Activated CD4-positive, alpha-beta memory T cell treated with anti-CD3 and anti-CD28 coated beads for 36 hours (primary cell): ENCODE measurements at regions not wholly inside any gene's neighbourhood (a gene's known extent, or its start where the extent isn't known, plus 50 kb on each side); places are given as distances from the start of the nearest gene placed in this dataset.

Source experiments
- CTCF ChIA-PET: fragments of 350-600 bp; sonication (Branson Sonifier 250); formaldehyde crosslinking; loops from one replicate; lab custom pipeline; 2021; ENCODE audit warnings: antibody characterized with exemption, inconsistent platforms; lab: Charles Lee
- POLR2A ChIA-PET: fragments of 350-600 bp; sonication (Branson Sonifier 250); formaldehyde crosslinking; loops from one replicate; lab custom pipeline; 2021; ENCODE audit warnings: antibody characterized with exemption; lab: Charles Lee
- DNase-seq: peaks from one replicate; pipeline ENCODE4 v3.0.0-alpha.2; 2020
- H3K27ac Mint-ChIP-seq: one replicate; pipeline ENCODE4 v1.8.0; 2021; ENCODE audit warnings: mixed read lengths
- H3K27me3 Mint-ChIP-seq: one replicate; pipeline ENCODE4 v1.8.0; 2021; ENCODE audit warnings: mixed read lengths
- H3K36me3 Mint-ChIP-seq: one replicate; pipeline ENCODE4 v1.8.0; 2021; ENCODE audit warnings: mixed read lengths
- H3K4me1 Mint-ChIP-seq: one replicate; pipeline ENCODE4 v1.8.0; 2021; ENCODE audit warnings: low read depth, mixed read lengths
- H3K4me3 Mint-ChIP-seq: one replicate; pipeline ENCODE4 v1.8.0; 2021; ENCODE audit warnings: mild to moderate bottlenecking, mixed read lengths
- H3K9me3 Mint-ChIP-seq: one replicate; pipeline ENCODE4 v1.8.0; 2021; ENCODE audit warnings: mixed read lengths
- intact Hi-C: fragments of 100-400 bp; cut with micrococcal nuclease; formaldehyde crosslinking; loops from one replicate; pipeline ENCODE4 v1.15.1; 2023

DNA sequence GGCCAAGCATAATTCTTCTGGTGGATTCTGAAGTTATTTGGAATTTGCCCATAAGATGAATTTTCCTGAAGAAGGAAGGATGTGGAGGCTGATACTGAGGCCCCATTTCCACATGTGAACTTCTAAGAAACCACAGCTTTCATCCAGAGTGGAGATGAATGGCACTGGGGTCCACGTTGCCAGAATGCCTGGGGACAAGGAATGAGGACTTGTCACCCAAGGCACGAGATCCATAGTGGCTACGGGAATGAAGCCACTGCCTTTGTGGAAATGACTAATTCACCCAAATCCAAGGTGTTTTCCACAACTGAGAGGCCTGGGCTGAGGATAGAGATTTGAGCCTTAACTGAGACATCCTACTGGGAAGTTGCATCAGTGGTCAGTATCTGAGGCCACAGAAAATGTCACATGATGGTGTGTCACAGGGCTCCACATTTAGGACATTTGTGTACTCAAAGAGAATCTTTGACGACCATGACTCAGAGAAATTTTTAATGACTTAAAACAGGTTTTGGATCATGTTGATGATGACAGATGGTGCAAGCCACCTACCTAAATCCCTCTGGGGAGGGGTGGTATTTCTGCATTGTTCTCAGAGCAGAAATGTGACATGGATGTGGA, 286.1 kb downstream of the SOX11 start:
- Mint-ChIP-seq H3K27me3 (no peaks in the 10 kb centered on the region), H3K4me1 (no peaks in the 10 kb centered on the region), H3K9me3 (no peaks in the 10 kb centered on the region), H3K27ac (no peak overlapping the region), H3K36me3 (no peaks in the 10 kb centered on the region), H3K4me3 (no peak overlapping the region)
- no peak for DNase-seq
- ChIA-PET CTCF (no interaction called here), POLR2A (no interaction called here)
- intact Hi-C loops: no loop called here

DNA sequence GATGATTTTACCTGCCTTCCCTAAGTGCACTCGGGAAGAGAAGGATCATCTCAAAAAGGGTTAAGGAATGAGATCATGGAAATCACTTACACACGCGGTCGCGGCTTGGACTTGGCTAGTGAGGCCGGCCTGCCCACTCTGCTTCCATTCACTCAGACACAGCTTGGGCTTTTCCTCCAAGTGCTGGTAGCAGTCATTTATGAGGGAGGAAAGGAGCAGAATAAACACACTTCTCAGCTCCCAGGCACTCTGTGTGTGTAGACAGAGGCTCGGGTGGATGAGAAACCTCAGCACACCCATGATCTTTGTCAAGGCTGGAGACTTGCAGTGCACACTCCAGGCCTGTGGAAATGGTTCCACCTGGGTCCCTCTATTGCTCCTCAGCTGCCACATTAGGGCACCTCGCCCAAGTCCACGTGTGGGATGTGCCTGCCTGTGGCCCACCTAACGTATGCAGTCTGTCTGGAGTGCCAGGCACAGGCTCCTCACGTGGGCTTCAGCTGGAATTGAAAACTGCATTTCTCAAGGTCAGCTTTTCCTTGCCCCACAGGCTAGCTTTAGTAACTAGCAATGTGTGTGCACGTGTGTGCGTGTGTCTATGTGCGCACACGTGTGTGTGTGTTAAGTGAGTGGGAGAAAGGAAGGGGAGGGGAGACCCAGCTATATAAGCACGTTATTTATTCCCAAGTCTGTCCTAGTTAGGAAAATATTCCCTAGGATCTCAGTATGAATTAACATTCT, 288.4 kb downstream of the SOX11 start:
- DNase-seq: no peak
- Mint-ChIP-seq H3K4me3 (no peak overlapping the region), H3K4me1 (no peaks in the 10 kb centered on the region), H3K36me3 (no peaks in the 10 kb centered on the region), H3K27ac (no peak overlapping the region), H3K27me3 (no peaks in the 10 kb centered on the region), H3K9me3 (no peaks in the 10 kb centered on the region)
- intact Hi-C loops: no loop called here
- POLR2A ChIA-PET: no interaction called here
- CTCF ChIA-PET: interaction anchor here (1.0 kb wide), 1 partner anchor 792 kb away, joined by 3 read pairs; no protein-coding TSS in a partner anchor

DNA sequence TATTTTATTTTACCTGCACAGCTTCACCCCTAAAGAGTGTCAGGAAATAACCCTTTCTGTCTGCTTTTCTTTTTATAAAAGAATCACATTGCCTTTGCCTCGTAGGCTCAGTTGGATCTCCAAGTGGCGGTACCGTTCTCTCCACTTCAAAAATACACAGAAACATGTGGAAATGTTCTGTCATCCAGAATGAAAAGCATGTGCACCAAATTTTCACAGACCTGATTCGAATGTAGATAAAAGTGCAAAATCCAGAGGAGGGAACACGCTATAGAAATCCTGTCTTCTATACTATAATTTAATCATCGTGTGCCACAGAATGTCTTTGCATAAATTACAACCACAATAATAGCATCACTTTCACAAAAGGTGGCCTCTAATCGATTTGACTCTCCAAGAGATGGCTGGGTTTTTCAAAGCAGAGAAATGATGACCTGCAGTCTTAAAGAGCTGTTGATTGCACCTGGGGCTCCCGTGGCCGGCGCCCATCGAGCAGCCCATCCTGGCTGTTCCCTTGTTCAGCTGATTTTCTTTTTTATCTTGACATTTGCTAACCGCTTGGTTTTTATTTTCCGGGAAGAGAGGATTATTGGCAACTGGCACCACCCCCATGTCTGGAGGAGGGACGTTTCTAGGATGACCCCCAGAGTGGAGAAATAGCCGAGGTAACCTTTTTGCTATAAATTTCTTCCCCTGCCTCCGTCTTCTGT, 290.2 kb downstream of the SOX11 start:
- CTCF ChIA-PET: no interaction called here
- Mint-ChIP-seq H3K27me3 (no peaks in the 10 kb centered on the region), H3K4me1 (no peaks in the 10 kb centered on the region), H3K27ac (no peak overlapping the region), H3K9me3 (no peaks in the 10 kb centered on the region), H3K4me3 (no peak overlapping the region), H3K36me3 (no peaks in the 10 kb centered on the region)
- intact Hi-C loops: no loop called here
- DNase-seq: no peak
- POLR2A ChIA-PET: no interaction called here

DNA sequence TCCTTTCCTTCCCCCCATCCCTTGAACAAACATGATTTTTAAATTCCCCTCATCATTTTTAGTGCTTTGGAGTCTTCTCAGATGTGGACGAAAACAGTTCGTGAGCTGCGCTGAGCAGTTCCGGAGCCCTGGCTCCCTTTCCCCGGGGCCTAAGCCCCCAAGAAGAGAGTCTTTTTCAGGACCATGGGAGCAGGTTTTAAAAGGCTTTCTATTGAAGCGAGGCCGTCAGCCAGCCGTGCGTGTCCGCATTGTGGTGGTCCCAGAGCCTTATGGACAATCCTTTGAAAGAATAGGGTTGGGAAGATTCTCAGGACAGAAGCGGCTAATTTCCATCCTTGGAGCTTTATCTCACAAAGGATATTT, 290.7 kb downstream of the SOX11 start:
- Mint-ChIP-seq H3K27ac (no peak overlapping the region), H3K9me3 (no peaks in the 10 kb centered on the region), H3K36me3 (no peaks in the 10 kb centered on the region), H3K27me3 (no peaks in the 10 kb centered on the region), H3K4me3 (no peak overlapping the region), H3K4me1 (no peaks in the 10 kb centered on the region)
- intact Hi-C loops: no loop called here
- ChIA-PET POLR2A (no interaction called here), CTCF (no interaction called here)
- no peak for DNase-seq

DNA sequence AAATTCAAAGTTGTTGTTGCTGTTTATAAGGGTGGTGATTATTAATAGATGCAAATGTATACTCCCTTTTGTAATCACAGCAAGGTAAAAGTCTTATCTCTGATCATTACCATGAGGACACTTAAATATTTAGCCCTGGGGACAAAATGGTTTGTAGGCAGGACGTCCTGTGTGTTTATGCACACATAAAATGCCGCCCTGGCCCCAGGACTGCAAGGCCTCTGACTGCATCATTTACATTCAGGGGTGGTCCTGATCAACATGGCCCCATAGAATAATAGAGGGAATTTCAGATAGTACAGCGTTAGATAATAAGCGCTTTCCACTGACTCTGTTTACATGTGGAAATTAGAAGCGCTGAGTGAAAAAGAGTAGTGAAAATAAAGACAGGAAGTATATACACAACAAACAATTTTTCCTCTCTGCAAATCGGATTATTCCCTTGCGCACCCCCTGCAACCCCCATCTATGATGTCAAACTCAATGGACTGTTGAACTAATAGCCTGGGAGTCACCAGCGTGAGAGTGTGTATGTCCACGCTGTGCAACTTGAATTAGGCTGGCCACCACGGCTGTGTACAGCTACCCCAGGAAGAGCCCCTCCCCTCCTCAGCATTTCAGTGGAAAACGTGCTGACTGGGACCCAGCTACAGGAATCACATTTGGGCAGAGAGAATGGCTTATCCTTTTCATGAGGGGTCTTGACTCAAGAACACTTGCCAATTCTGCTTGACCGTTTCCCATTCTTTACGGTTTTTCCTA, 291.5 kb downstream of the SOX11 start:
- intact Hi-C loops: no loop called here
- no peaks in the 10 kb centered on the region for H3K36me3 Mint-ChIP-seq
- no peak for DNase-seq
- no peak overlapping the region for H3K4me3 Mint-ChIP-seq
- H3K27me3 Mint-ChIP-seq: no peaks in the 10 kb centered on the region
- H3K9me3 Mint-ChIP-seq: no peaks in the 10 kb centered on the region
- ChIA-PET POLR2A (no interaction called here), CTCF (no interaction called here)
- no peaks in the 10 kb centered on the region for H3K4me1 Mint-ChIP-seq
- H3K27ac Mint-ChIP-seq: no peak overlapping the region

DNA sequence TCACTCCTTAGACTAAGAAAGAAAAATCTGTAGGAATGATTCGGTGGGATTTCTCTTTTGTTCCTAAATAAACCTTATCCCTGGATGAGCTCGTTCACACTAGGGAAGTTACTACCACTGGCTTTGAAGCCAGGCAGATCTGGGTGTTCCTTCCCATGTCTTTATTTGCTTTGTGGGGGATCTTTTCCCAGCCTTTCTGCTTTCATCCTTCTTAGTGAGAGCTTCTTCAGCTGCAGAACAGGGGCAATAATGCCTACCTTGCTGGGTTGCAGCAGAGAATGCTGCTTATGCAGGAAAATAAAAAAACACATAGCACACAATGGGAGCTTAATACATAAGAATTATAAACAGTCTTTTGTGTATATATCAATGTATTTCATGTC, 292.1 kb downstream of the SOX11 start:
- ChIA-PET POLR2A (no interaction called here), CTCF (no interaction called here)
- no peaks in the 10 kb centered on the region for H3K9me3 Mint-ChIP-seq
- no peak overlapping the region for H3K4me3 Mint-ChIP-seq
- no peak for DNase-seq
- H3K36me3 Mint-ChIP-seq: no peaks in the 10 kb centered on the region
- H3K27me3 Mint-ChIP-seq: no peaks in the 10 kb centered on the region
- H3K27ac Mint-ChIP-seq: no peak overlapping the region
- no peaks in the 10 kb centered on the region for H3K4me1 Mint-ChIP-seq
- intact Hi-C loops: no loop called here

DNA sequence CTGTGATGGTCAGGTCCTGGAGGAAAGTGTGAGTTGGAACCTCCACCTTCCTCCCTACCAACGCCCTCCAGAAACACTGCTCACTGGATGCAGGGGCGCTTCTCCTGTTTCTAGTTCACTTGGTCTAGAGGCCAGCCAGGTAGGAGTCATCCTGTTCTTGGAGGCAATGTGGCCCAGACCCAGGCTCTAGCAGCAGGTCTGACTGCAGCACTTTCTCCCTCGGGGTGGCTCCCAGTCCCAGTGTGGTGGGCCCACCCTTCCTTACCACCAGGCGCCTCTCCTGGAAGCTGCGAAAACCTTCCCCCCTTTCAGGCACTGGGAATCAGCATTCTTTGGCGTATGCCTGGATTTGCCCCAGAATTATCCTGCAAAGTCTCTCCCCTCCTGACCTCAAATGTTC, 292.8 kb downstream of the SOX11 start:
- no peaks in the 10 kb centered on the region for H3K36me3 Mint-ChIP-seq
- intact Hi-C loops: no loop called here

DNA sequence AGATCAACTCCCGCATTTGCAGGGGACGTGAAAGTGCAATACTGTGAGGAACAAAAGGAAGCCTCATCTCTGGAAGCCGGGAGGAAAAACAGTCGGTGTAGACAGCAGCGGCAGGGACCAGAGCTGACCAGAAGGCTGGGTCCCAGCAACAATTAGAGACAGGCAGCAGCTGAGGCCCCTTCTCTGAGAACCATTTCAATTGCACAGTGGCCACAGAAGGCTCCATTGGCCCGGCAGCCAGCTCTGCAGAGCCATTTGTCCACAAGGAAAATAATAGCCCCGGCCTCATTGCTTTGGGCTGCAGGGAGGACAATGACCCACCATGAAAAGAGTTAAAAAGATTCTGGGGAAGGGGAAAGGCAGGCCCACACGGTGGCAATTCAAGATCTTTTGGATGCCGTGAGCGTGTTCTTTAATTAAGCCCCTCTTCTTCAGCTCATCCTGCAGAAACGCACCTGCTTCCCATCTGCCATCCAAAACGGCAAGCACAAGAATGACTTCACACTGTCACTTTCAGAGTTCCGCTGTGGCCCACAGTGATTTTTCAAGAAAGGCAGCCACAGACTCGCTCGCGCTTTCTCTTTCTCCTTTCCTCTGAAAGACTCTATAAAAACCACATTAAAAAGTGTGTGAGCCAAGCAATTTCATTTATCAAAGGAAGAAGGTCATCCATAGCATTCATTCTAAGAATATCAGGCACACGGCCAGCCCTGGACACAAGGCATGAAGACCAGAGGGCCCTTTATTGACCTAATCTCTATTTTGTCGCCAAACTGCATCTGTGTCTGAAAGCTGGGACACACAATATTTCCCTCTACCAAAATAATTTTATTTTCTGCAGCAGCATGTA, 293.6 kb downstream of the SOX11 start:
- Mint-ChIP-seq H3K27ac (no peak overlapping the region), H3K9me3 (no peaks in the 10 kb centered on the region), H3K4me1 (no peaks in the 10 kb centered on the region), H3K4me3 (no peak overlapping the region), H3K36me3 (no peaks in the 10 kb centered on the region), H3K27me3 (no peaks in the 10 kb centered on the region)
- intact Hi-C loops: no loop called here
- DNase-seq: no peak
- ChIA-PET CTCF (no interaction called here), POLR2A (no interaction called here)

More for the DNA sequence above, 292.8 kb downstream of the SOX11 start:
- DNase-seq: no peak
- H3K4me1 Mint-ChIP-seq: no peaks in the 10 kb centered on the region
- no peaks in the 10 kb centered on the region for H3K9me3 Mint-ChIP-seq
- no peak overlapping the region for H3K27ac Mint-ChIP-seq
- ChIA-PET CTCF (no interaction called here), POLR2A (no interaction called here)
- no peaks in the 10 kb centered on the region for H3K27me3 Mint-ChIP-seq
- H3K4me3 Mint-ChIP-seq: no peak overlapping the region

DNA sequence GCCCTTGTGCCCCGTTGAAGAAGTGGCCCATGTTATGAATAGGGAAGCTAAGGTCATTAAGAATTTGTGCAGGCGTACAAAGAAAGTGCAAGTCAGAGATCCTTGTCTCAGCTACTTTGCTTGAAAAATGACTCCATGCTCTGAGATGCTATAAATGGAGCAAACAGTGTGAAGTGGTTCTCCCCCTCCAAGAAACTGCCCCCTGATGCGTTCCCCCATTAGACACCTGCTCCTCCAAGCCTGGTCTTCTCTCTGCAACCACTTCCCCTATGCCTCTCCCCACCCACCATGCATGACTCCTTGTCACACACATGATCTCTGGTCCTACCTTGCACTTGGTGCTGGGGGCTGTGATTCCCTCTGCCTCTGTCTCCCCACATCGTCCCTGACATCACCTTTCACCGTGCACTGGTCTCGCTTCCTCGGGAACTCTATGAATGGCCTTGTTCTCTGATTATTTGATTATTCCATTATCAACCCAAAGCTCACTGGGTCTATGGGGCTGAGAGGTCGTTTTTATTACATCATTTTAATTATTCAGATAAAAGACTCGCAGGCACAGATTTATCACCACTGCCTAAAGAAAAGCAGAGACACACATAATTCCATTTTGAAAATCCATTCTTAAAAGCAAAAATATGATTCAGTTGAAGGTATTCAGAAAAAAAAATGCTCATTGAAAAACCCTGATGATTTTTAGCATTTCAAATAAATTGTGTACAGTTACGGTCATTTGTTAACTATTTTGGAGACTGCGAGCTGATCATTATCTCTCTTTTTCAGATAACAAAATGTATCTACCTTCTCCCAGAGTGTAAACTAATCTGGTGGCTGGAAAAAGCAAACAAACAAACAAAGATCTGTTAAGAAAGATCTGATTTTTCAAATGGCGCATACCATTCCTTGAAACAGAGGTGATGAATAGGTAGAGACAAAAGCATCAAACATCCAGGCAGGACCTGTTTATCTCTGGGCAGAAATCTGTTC, 294.9 kb downstream of the SOX11 start:
- intact Hi-C loops: no loop called here
- POLR2A ChIA-PET: no interaction called here

DNA sequence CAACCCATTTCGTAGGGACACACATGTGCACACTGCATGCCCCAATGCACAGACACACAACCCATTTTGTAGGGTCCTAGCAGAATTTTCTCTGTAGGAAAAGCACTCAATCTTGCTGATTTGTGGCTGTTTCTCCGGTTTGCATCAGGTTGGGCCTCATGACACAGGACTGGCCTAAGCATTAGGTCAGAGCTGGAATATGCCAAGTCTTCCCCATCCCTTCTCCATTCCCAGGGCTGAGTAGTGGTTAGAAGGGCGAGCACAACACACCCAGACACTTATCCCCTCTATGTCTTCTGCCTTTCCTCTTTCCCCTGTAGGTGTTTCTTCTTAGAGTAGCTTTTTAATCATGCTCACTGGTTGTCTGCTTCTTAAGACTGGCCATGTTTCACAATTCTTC, 295.9 kb downstream of the SOX11 start:
- no peaks in the 10 kb centered on the region for H3K27me3 Mint-ChIP-seq
- intact Hi-C loops: no loop called here
- H3K4me1 Mint-ChIP-seq: no peaks in the 10 kb centered on the region
- CTCF ChIA-PET: no interaction called here
- H3K9me3 Mint-ChIP-seq: no peaks in the 10 kb centered on the region
- H3K27ac Mint-ChIP-seq: no peak overlapping the region
- no peaks in the 10 kb centered on the region for H3K36me3 Mint-ChIP-seq
- no peak overlapping the region for H3K4me3 Mint-ChIP-seq
- DNase-seq: no peak
- POLR2A ChIA-PET: no interaction called here

More for the DNA sequence above, 294.9 kb downstream of the SOX11 start:
- Mint-ChIP-seq H3K36me3 (no peaks in the 10 kb centered on the region), H3K27me3 (no peaks in the 10 kb centered on the region), H3K27ac (no peak overlapping the region), H3K4me3 (no peak overlapping the region), H3K4me1 (no peaks in the 10 kb centered on the region), H3K9me3 (no peaks in the 10 kb centered on the region)
- CTCF ChIA-PET: no interaction called here
- no peak for DNase-seq

DNA sequence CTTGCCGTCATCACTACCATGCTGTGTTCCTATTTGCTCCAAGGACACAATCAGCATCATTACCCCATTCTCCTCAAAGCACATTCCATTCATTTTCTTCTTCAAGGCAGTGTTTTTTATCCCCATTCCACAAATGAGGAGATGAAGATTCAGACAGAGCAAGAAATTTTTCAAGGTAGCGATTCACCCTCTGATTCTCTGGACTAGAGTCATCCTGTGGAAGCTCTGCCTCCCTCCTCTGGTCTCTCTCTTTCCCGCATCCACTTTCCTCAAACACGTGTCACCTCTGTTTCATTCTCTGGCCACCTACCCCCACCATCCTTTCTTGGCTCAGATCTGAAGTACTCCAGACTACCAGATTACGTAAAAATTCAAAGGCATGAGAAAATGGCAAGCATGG, 297.9 kb downstream of the SOX11 start:
- H3K4me1 Mint-ChIP-seq: no peaks in the 10 kb centered on the region
- CTCF ChIA-PET: no interaction called here
- no peak overlapping the region for H3K4me3 Mint-ChIP-seq
- DNase-seq: no peak
- H3K27ac Mint-ChIP-seq: no peak overlapping the region
- H3K9me3 Mint-ChIP-seq: no peaks in the 10 kb centered on the region
- intact Hi-C loops: no loop called here
- H3K27me3 Mint-ChIP-seq: no peaks in the 10 kb centered on the region
- POLR2A ChIA-PET: no interaction called here
- H3K36me3 Mint-ChIP-seq: no peaks in the 10 kb centered on the region
